ENCODE measurements at regions not wholly inside any gene's neighbourhood (a gene's known extent, or its start where the extent isn't known, plus 50 kb on each side); places are given as distances from the start of the nearest gene placed in this dataset.
A peak's percentile ranks its signal among the peaks of the same experiment; 100 is the strongest.

DNA sequence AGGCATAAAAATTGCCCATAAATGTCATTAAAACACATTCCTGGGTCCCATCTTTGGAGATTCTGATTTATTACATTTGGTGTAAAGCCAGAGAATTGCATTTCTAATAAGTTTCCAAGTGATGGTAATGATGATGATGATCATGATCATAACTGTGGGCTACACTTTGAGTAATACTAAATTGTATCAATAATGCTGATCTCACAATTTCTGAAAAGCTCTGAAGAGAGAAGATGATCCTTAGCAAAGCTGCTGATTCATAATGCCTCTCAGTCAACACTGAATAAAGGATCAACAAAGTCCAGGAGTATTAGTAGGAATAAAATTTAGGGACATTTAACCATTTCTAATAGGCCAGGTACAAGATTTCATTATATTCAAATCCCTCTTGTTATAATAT, 434.5 kb downstream of the CAAP1 start:
- H3K27ac ChIP-seq (ENCODE audit: low read length) = no peak overlapping the region
- no peaks in the 10 kb centered on the region for H3K4me1 ChIP-seq (ENCODE audit: control insufficient read depth, insufficient read depth, low read length)
- ATAC-seq = no peak
- H3K27me3 ChIP-seq (ENCODE audit: control insufficient read depth, insufficient read depth) = no peaks in the 10 kb centered on the region
- H3K9me3 ChIP-seq (ENCODE audit: control insufficient read depth, low read length) = no peaks in the 10 kb centered on the region
- intact Hi-C loops (cut with DNase I) = no loop called here
- DNase-seq = no peak
- H3K4me3 ChIP-seq (ENCODE audit: low read length) = no peak overlapping the region

DNA sequence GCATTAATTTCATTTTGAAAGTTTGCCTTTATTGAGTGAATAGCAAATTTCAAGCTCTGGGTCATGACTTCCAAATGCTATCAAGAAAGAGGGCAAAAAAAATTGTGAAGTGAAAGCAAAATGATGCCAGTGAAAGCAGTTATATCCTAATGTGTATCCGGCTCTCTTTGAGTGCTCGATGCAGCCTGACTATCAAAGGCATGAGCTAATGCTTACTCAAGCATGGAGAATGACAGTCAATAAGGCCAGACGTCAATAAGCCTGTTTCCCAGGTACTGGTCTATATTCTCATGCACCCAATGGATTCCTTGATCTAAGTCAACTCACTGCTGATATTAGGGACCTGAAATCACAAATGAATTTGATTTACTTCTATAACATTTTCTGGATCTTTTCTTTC, 435.5 kb downstream of the CAAP1 start:
- no peak overlapping the region for H3K27ac ChIP-seq (ENCODE audit: low read length)
- no peaks in the 10 kb centered on the region for H3K9me3 ChIP-seq (ENCODE audit: control insufficient read depth, low read length)
- no peaks in the 10 kb centered on the region for H3K27me3 ChIP-seq (ENCODE audit: control insufficient read depth, insufficient read depth)
- H3K4me1 ChIP-seq (ENCODE audit: control insufficient read depth, insufficient read depth, low read length) = no peaks in the 10 kb centered on the region
- ATAC-seq (no peak), DNase-seq (no peak)
- WGBS = 63% methylated on average over 3 of the region's 3 CpGs
- intact Hi-C loops (cut with DNase I) = no loop called here
- H3K4me3 ChIP-seq (ENCODE audit: low read length) = no peak overlapping the region

DNA sequence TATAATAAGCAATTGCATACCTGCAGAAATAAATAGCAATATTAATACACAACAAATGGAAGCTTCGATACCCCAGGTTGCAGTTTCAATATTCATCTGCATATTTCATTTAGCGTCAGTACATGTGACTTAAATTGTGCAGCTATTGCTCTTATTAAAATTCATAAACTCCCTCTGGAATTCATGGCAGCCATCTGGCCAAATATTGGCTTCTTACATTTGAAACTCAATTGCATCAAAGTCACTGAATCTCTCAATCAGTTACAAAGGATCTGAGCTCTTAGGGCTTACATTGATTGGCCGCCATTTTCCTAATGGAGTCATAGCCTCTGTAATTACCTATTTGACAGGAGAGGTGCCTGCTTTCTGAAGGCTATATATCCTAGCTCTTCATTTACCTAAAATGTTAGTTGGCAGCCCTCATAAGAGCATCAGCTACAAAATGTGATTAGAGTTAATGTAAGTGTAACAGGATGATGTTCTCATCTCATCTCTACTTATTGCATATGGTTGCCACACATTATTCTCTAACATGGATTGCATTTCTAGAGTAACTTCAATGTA, 453.5 kb downstream of the CAAP1 start:
- Histone ChIP-seq H3K4me1 (ENCODE audit: control insufficient read depth, insufficient read depth, low read length) (no peaks in the 10 kb centered on the region), H3K9me3 (ENCODE audit: control insufficient read depth, low read length) (no peaks in the 10 kb centered on the region), H3K4me3 (ENCODE audit: low read length) (no peak overlapping the region), H3K27ac (ENCODE audit: low read length) (no peak overlapping the region), H3K27me3 (ENCODE audit: control insufficient read depth, insufficient read depth) (no peaks in the 10 kb centered on the region)
- no peak for DNase-seq
- intact Hi-C loops (cut with DNase I) = no loop called here
- no peak for ATAC-seq
- WGBS = 84% methylated on average over 3 of the region's 3 CpGs

DNA sequence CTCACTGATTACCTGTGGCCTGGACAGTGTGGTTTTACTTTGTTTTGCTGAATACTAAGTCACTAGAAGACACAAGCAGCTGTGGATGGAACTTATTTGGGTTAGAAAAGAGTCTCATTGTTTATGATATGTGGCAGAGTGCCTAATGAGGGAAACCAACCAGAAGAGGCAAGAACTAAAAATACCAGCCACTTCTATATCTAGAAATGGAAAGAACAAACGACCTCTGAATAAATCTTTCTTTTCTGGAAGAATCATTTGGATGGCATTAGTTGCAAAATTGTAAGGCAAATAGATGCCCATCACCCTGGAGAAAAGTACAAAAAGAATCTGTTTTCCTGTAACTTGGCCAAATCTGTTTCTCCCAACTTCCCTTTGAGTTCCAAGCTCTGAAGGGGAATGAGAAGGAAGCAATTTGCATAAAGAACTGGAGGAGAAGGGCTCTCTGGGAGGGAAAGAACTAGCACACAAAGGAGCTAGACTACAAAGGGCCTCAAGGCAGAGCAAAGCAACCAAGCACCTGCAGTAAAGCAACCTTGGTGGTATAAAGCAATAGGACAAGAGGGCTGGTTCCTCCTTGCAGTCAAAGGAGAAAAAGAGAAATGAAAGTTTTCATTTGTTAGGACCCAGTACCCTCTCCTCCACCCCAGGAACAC, 455.4 kb downstream of the CAAP1 start:
- H3K4me3 ChIP-seq (ENCODE audit: low read length) = no peak overlapping the region
- intact Hi-C loops (cut with DNase I) = no loop called here
- ATAC-seq (no peak), DNase-seq (no peak)
- no peaks in the 10 kb centered on the region for H3K27me3 ChIP-seq (ENCODE audit: control insufficient read depth, insufficient read depth)
- H3K9me3 ChIP-seq (ENCODE audit: control insufficient read depth, low read length) = no peaks in the 10 kb centered on the region
- no peaks in the 10 kb centered on the region for H3K4me1 ChIP-seq (ENCODE audit: control insufficient read depth, insufficient read depth, low read length)
- WGBS = 6% methylated on average over 1 of the region's 1 CpG
- H3K27ac ChIP-seq (ENCODE audit: low read length) = no peak overlapping the region

DNA sequence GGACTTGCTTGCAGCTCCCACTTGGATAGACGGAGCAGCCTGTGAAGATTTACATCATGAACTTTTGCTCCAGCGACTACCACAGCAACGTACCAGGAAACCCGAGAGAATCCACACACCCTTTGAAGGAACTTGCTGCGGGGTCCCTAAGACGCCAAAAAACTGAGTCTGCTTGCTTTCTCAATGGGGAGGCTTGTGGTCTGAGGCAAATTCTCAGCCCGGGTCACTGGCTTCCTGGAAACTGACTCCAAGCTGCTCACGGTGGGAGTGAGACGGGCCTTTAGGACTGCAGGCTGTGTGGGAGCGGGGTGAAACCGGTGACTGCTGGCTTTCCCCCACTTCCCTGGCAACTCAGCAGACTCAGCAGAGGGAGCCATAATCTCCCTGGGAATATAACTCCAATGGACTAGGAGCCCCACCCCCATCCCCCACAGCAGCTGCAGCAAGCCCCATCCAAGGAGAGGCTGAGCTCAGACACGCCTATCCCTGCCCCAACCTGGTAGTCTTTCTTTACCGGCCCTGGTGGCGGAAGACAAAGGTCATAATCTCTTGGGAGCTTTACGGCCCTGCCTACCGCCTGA, 466.0 kb downstream of the CAAP1 start:
- Histone ChIP-seq H3K9me3 (ENCODE audit: control insufficient read depth, low read length) (no peaks in the 10 kb centered on the region), H3K4me3 (ENCODE audit: low read length) (no peak overlapping the region), H3K4me1 (ENCODE audit: control insufficient read depth, insufficient read depth, low read length) (no peaks in the 10 kb centered on the region), H3K27me3 (ENCODE audit: control insufficient read depth, insufficient read depth) (no peaks in the 10 kb centered on the region), H3K27ac (ENCODE audit: low read length) (no peak overlapping the region)
- ATAC-seq (no peak), DNase-seq (peak in 1 of 3 donors; percentile 9)
- intact Hi-C loops (cut with DNase I) = no loop called here
- 90% methylated on average over 16 of the region's 16 CpGs for WGBS

DNA sequence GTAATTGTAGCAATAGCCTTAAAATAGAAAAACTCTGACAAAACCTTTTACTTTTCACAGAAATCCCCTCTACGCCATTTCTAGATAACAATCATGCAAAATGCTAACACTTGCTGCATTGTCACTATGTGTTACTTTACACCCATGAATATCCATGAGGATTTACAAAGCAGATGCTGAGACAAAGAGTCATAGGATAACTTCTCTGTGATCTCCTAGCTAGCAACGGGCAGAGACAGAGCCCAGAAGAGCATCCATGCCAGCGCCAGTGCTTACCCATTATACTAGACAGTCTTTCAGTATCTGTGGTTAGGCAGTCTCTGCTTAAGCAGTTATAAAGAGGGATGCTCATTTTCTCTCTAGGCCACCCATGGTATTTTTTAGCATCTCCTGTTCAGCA, 474.1 kb downstream of the CAAP1 start:
- Histone ChIP-seq H3K4me1 (ENCODE audit: control insufficient read depth, insufficient read depth, low read length) (no peaks in the 10 kb centered on the region), H3K27ac (ENCODE audit: low read length) (no peak overlapping the region), H3K4me3 (ENCODE audit: low read length) (no peak overlapping the region), H3K9me3 (ENCODE audit: control insufficient read depth, low read length) (no peaks in the 10 kb centered on the region), H3K27me3 (ENCODE audit: control insufficient read depth, insufficient read depth) (no peaks in the 10 kb centered on the region)
- ATAC-seq = no peak
- DNase-seq = no peak
- intact Hi-C loops (cut with DNase I) = no loop called here
- 68% methylated on average over 3 of the region's 3 CpGs for WGBS

DNA sequence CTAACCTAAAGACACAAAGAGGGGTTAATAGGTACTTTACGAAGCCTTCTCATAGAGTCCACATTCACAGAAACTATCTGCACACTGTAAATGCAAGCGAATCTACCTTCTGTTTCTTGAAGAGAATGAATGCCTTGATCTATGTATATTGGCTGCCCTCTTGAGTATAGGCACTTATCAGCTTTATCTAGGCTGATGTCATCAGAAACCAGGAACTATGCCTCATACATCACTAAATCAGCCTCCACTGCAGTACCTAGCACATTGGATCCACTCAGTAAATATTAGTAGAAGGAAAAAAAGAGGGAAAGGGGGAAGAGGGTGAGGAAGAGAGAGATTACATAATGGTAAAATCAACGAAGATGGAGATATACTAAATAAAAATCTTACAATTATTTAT, 477.1 kb downstream of the CAAP1 start:
- intact Hi-C loops (cut with DNase I) = no loop called here
- Histone ChIP-seq H3K9me3 (ENCODE audit: control insufficient read depth, low read length) (no peaks in the 10 kb centered on the region), H3K4me3 (ENCODE audit: low read length) (no peak overlapping the region), H3K27me3 (ENCODE audit: control insufficient read depth, insufficient read depth) (no peaks in the 10 kb centered on the region), H3K4me1 (ENCODE audit: control insufficient read depth, insufficient read depth, low read length) (no peaks in the 10 kb centered on the region), H3K27ac (ENCODE audit: low read length) (no peak overlapping the region)
- ATAC-seq (no peak), DNase-seq (no peak)
- 65% methylated on average over 3 of the region's 3 CpGs for WGBS

DNA sequence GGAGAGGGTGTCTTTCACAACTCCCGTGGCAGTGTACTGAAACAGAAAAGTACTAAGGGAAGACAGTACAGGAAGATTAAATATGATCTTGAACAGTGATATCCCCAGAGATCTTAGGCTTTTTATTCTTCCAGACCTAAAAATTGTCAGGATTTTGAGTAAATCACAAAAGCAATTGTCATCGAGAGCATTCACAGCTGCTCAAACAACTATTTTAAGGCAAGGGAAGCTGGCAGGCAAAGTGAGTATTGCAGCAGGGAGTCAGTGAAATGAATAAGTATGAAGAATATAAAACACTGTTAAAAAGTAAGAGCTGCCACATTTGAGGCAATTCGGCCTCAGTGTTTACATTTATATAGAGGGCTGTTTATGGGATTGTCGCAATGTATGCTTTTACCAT, 479.0 kb downstream of the CAAP1 start:
- intact Hi-C loops (cut with DNase I) = no loop called here
- H3K4me3 ChIP-seq (ENCODE audit: low read length) = no peak overlapping the region
- H3K9me3 ChIP-seq (ENCODE audit: control insufficient read depth, low read length) = no peaks in the 10 kb centered on the region
- H3K4me1 ChIP-seq (ENCODE audit: control insufficient read depth, insufficient read depth, low read length) = no peaks in the 10 kb centered on the region
- no peak for ATAC-seq
- DNase-seq = no peak
- no peaks in the 10 kb centered on the region for H3K27me3 ChIP-seq (ENCODE audit: control insufficient read depth, insufficient read depth)
- WGBS = 67% methylated on average over 4 of the region's 4 CpGs
- H3K27ac ChIP-seq (ENCODE audit: low read length) = no peak overlapping the region

DNA sequence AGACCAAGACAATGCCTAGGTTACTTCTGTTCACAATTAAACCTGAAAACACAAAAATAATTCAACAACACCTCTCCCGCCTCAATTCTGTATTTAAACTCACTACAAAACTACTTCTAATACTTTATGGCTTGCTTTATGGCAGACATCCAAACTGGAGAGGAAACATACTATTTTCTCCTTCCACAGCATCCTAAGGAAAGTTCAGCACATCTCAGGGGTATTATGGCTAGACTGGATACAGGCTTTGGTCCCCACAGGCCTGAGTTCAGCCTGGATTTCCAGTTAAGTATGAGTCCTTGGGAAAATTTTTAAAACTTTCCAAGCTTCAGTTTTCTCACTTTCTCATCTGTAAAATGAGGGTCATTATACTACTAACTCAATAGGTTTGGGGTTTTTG, 480.2 kb downstream of the CAAP1 start:
- ATAC-seq (no peak), DNase-seq (no peak)
- no peaks in the 10 kb centered on the region for H3K4me1 ChIP-seq (ENCODE audit: control insufficient read depth, insufficient read depth, low read length)
- 77% methylated on average over 1 of the region's 1 CpG for WGBS
- H3K4me3 ChIP-seq (ENCODE audit: low read length) = no peak overlapping the region
- H3K9me3 ChIP-seq (ENCODE audit: control insufficient read depth, low read length) = no peaks in the 10 kb centered on the region
- H3K27me3 ChIP-seq (ENCODE audit: control insufficient read depth, insufficient read depth) = no peaks in the 10 kb centered on the region
- H3K27ac ChIP-seq (ENCODE audit: low read length) = no peak overlapping the region
- intact Hi-C loops (cut with DNase I) = no loop called here

DNA sequence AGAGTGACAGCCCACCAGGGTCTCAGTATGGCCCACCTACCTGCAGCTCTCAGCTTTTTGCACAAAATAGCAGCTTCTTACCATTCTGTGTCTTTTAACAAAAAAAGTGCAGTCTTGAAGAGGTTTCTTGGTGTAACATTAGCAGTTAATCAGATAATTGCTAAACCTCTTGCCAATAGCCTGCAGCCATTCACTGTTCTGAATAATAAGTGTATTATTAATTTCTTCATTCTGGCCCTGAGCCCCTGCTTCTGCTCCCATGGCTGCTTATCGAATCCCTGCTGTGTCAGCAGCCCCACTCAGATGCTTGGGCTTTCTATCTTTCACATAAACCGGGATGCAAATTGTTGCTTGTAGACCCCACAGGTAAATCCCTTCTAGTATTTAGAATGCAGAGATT, 485.9 kb downstream of the CAAP1 start:
- no peak overlapping the region for H3K27ac ChIP-seq (ENCODE audit: low read length)
- no peak overlapping the region for H3K4me3 ChIP-seq (ENCODE audit: low read length)
- H3K4me1 ChIP-seq (ENCODE audit: control insufficient read depth, insufficient read depth, low read length) = no peaks in the 10 kb centered on the region
- no peaks in the 10 kb centered on the region for H3K27me3 ChIP-seq (ENCODE audit: control insufficient read depth, insufficient read depth)
- 53% methylated on average over 2 of the region's 2 CpGs for WGBS
- no peak for DNase-seq
- no peaks in the 10 kb centered on the region for H3K9me3 ChIP-seq (ENCODE audit: control insufficient read depth, low read length)
- intact Hi-C loops (cut with DNase I) = no loop called here
- ATAC-seq = no peak

DNA sequence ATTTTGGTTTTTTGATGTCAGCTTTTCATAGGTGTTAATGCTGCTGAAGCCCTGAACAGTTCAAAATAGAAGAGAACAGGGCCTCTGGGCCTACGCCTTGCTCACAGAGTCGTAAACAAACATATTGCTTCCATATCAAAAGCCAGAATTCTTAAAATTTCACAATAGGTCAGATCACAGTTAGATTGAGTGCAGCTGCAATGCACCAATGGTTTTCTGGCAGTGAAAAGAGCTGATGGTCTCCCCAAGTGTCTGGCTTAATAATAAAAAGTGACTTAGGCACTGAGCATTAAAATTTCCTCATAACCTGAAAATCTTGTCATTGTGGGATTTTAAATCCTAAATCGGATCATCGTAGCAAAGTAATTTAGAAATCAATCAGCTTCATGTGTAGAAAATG, 493.0 kb downstream of the CAAP1 start:
- no peak overlapping the region for H3K4me3 ChIP-seq (ENCODE audit: low read length)
- no peaks in the 10 kb centered on the region for H3K27me3 ChIP-seq (ENCODE audit: control insufficient read depth, insufficient read depth)
- no peak overlapping the region for H3K27ac ChIP-seq (ENCODE audit: low read length)
- H3K4me1 ChIP-seq (ENCODE audit: control insufficient read depth, insufficient read depth, low read length) = no peaks in the 10 kb centered on the region
- 84% methylated on average over 4 of the region's 4 CpGs for WGBS
- ATAC-seq (no peak), DNase-seq (no peak)
- H3K9me3 ChIP-seq (ENCODE audit: control insufficient read depth, low read length) = no peaks in the 10 kb centered on the region
- intact Hi-C loops (cut with DNase I) = no loop called here

DNA sequence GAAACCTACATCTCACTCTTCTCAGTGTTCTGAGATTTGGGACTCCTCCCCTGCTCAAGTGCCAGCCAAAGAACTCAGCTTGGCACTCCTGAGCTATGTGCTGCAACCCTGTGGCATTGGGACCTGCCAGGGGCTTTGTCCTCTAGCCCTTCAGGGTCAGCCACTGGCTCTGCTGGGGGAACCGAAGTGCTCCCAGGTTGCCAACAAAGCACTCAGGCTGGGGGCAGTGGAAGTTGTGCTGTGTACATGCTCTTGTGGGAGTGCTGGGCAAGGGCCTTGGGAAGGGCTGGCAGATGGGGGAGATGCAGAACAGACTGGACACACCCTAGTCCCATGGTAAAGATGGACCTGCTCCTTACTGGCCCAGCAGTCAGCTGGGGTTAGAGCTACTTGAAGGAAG, 498.6 kb downstream of the CAAP1 start:
- intact Hi-C loops (cut with DNase I) = no loop called here

More for the DNA sequence above, 498.6 kb downstream of the CAAP1 start:
- no peak overlapping the region for H3K27ac ChIP-seq (ENCODE audit: low read length)
- H3K27me3 ChIP-seq (ENCODE audit: control insufficient read depth, insufficient read depth) = no peaks in the 10 kb centered on the region
- 91% methylated on average over 1 of the region's 1 CpG for WGBS
- no peak overlapping the region for H3K4me3 ChIP-seq (ENCODE audit: low read length)
- DNase-seq = no peak
- no peaks in the 10 kb centered on the region for H3K9me3 ChIP-seq (ENCODE audit: control insufficient read depth, low read length)
- H3K4me1 ChIP-seq (ENCODE audit: control insufficient read depth, insufficient read depth, low read length) = no peaks in the 10 kb centered on the region
- ATAC-seq = no peak
